GM12892 (cell line): ENCODE measurements at regions not wholly inside any gene's neighbourhood (a gene's known extent, or its start where the extent isn't known, plus 50 kb on each side); places are given as distances from the start of the nearest gene placed in this dataset.

Experiments
- POLR2A ChIP-seq: IDR thresholded peaks from 2 replicates; pipeline ENCODE4 v1.6.1; 2011; ENCODE audit warnings: low read depth, low read length, control low read depth
- POLR2AphosphoS5 ChIP-seq: IDR thresholded peaks from 2 replicates; pipeline ENCODE4 v1.6.1; 2011; ENCODE audit warnings: low read depth, low read length, control low read depth
- TAF1 ChIP-seq: IDR thresholded peaks from 2 replicates; pipeline ENCODE4 v1.6.1; 2011; ENCODE audit warnings: low read depth, mild to moderate bottlenecking, control low read depth, low read length, borderline replicate concordance

GRCh38 chr20:60820149-60820548 lies 431.9 kb upstream of the CDH4 start:
- TF ChIP-seq TAF1 = no peak
- TF ChIP-seq POLR2A = no peak
- no peak for TF ChIP-seq POLR2AphosphoS5
